HG02885 (cell line): ENCODE measurements at regions not wholly inside any gene's neighbourhood (a gene's known extent, or its start where the extent isn't known, plus 50 kb on each side); places are given as distances from the start of the nearest gene placed in this dataset.
"Not testable (repeated sequence)": the region's sequence is repeated elsewhere in the genome, so short reads cannot be mapped to it uniquely, and the experiment has no call there.

Source experiments
- ATAC-seq: cut with Tn5 transposase; IDR thresholded peaks from one replicate; pipeline ENCODE4 v1.9.1; 2021; ENCODE audit warnings: mild to moderate bottlenecking; ENCODE audit not compliant: unreplicated experiment, poor library complexity

DNA sequence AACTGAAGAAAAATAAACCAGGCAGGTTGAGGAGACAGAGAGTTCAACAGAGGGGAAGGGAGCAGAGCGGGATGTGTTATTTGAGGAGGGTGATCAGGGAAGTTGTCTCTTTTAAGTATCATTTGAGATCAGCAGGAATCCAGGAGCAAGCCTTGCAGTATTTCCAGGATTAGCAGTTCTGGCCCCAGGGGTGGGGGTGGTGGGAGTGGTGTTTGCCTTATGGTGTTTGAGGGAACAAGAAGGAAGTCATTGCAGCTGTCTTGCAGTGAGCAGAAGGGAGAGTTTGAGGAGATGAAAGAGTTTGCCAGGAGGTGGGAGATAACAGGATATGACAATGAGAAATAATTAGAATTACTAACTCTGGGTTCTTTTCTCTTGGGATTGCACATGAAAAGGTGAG lies 418.6 kb downstream of the NELL2 start:
- no peak for ATAC-seq

DNA sequence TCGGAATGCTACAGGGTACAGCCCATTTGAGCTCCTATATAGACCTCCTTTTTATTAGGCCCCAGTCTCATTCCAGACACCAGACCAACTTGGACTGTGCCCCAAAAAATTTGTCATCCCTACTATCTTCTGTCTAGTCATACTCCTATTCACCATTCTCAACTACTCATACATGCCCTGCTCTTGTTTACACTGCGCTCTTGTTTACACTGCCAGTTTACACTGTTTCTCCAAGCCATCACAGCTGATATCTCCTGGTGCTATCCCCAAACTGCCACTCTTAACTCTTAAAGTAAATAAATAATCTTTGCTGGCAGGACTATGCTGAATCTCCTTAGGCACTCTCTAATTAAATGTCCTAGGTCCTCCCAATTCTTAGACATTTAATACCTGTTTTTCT lies 421.2 kb downstream of the NELL2 start:
- ATAC-seq: not testable (repeated sequence)

DNA sequence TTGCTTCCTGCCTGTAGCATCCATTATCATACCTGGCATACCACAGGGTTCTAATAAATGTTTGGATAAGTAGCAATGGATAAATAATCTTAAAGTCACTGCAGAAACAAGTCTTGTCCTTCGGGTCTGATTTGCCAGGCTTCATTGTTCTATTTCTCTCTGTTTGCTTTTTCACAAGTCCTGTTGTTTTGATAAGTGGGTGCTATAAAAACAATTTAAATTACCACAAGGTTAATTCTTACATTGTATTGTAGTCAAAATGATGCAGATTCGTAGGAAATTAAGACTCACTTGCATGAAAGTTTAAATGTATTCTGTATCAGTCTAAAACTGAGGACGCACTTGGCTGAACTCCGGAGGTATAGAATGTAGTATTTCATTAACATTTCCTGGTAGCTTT lies 429.9 kb downstream of the NELL2 start:
- ATAC-seq: no peak

DNA sequence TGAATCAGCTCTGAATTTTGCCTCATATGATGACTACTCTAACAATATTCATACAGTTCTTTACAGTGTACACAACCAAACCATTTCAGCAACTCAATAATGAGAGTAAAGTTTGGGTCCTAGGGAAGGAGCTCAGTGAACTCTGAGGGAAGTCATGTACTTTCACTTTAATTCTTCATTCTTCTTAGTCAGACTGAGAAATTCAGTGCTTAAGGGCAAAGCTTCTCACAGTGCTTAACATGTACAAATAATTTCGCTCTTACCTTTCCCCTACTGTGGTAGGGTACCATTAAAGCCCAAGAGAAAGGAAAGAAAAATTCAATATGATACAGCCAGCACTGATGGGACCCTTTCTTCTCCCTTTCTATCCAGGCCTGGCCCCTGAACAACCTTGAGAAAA lies 435.0 kb downstream of the NELL2 start:
- ATAC-seq: peak; percentile 84
